ENCODE measurements at regions not wholly inside any gene's neighbourhood (a gene's known extent, or its start where the extent isn't known, plus 50 kb on each side); places are given as distances from the start of the nearest gene placed in this dataset.

DNA sequence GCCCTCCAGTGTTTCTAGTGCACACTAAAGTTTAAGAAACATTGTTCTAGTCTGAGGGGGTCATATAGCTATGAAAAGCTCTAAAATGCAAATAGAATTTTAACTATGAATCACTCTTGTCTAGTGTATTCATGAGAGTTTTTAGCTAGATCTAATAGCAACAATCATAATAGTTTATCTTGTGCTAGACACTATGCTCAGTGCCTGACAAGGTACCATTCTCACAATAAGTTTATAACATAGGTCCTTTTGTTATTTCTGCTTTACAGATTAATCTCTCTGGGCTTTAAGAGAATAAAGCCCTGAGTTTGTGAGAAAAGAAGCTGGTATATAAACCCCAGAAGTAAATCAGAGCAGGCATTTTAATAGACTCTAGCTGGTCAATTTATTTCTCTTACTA, 2120.7 kb downstream of the MAT2B start:
- Histone ChIP-seq H3K27me3 (ENCODE audit: control insufficient read depth in 5 of 5, insufficient read depth in 4 of 5, low read length in 5 of 5) (no peaks in the 10 kb centered on the region), H3K36me3 (ENCODE audit: control insufficient read depth in 5 of 5, insufficient read depth in 5 of 5, low read length in 5 of 5) (no peaks in the 10 kb centered on the region), H3K9me3 (ENCODE audit: control insufficient read depth in 5 of 5, low read length in 5 of 5) (no peaks in the 10 kb centered on the region), H3K4me3 (ENCODE audit: low read depth in 1 of 5, low read length in 5 of 5) (no peak overlapping the region), H3K4me1 (ENCODE audit: control insufficient read depth in 5 of 5, insufficient read depth in 5 of 5, low read length in 5 of 5) (peaks cover 0 to 4% (median 0%) of the 10 kb centered on the region in 5 donors), H3K9ac (ENCODE audit: low read length in 5 of 5) (no peak overlapping the region), H3K27ac (ENCODE audit: low read depth, low read length) (no peak overlapping the region)

DNA sequence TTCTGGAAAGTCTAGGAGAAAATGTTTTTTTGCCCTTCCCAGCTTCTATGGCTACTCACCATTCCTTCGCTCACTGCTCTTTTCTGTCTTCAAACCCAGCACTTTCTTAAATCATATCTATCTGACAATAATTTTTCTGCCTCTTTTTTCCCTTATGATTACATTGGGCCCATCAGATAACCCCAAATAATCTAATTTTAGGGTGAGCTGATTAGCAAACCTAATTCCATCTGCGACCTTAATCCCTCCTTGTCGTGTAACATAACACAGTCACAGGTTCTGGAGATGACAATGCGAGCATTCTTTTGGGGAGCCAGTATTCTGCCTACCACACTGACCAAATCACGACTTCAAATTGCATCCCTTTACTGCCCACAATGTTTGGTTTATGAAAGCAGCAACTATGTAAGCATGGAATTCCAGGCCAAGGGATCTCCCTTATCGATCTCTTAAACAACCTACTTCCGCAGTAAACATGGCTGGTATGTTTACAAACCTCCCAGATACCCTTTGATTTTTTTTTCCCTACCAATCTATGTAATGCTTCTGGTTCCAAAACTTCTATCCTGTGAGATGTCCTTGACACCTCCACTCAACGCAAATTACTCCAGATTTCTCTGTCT, 2122.2 kb downstream of the MAT2B start:
- Histone ChIP-seq H3K4me1 (ENCODE audit: control insufficient read depth in 5 of 5, insufficient read depth in 5 of 5, low read length in 5 of 5) (peaks cover 0 to 4% (median 0%) of the 10 kb centered on the region in 5 donors), H3K9me3 (ENCODE audit: control insufficient read depth in 5 of 5, low read length in 5 of 5) (no peaks in the 10 kb centered on the region), H3K27ac (ENCODE audit: low read depth, low read length) (no peak overlapping the region), H3K4me3 (ENCODE audit: low read depth in 1 of 5, low read length in 5 of 5) (no peak overlapping the region), H3K36me3 (ENCODE audit: control insufficient read depth in 5 of 5, insufficient read depth in 5 of 5, low read length in 5 of 5) (no peaks in the 10 kb centered on the region), H3K27me3 (ENCODE audit: control insufficient read depth in 5 of 5, insufficient read depth in 4 of 5, low read length in 5 of 5) (no peaks in the 10 kb centered on the region), H3K9ac (ENCODE audit: low read length in 5 of 5) (no peak overlapping the region)

DNA sequence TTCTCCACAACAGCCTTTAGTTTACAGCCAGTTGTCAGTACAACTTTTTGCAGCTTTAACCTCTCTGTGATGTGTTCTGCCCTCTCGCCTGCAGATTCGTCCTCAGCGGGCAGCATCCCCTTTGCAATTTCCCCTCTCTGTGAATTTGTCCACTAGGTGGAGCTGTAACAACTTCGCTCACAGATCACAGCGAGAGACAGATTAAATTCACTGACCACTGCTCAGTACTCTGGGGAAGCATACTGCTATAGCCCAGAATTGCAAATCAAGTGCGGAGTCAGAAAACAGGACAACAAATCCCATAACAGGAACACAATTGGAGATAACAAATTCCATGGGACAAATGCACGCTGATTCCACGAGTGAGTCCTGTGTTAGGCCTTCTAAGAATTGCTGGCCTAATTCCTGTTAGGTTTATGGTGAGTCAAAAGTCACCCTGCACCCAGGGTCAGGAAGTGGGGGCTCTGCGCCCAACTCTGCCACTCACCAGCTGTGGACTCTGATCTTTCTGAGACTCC, 2124.9 kb downstream of the MAT2B start:
- Histone ChIP-seq H3K4me1 (ENCODE audit: control insufficient read depth in 5 of 5, insufficient read depth in 5 of 5, low read length in 5 of 5) (peaks cover 0 to 4% (median 0%) of the 10 kb centered on the region in 5 donors), H3K27me3 (ENCODE audit: control insufficient read depth in 5 of 5, insufficient read depth in 4 of 5, low read length in 5 of 5) (no peaks in the 10 kb centered on the region), H3K27ac (ENCODE audit: low read depth, low read length) (no peak overlapping the region), H3K9me3 (ENCODE audit: control insufficient read depth in 5 of 5, low read length in 5 of 5) (no peaks in the 10 kb centered on the region), H3K9ac (ENCODE audit: low read length in 5 of 5) (no peak overlapping the region), H3K36me3 (ENCODE audit: control insufficient read depth in 5 of 5, insufficient read depth in 5 of 5, low read length in 5 of 5) (no peaks in the 10 kb centered on the region), H3K4me3 (ENCODE audit: low read depth in 1 of 5, low read length in 5 of 5) (no peak overlapping the region)

DNA sequence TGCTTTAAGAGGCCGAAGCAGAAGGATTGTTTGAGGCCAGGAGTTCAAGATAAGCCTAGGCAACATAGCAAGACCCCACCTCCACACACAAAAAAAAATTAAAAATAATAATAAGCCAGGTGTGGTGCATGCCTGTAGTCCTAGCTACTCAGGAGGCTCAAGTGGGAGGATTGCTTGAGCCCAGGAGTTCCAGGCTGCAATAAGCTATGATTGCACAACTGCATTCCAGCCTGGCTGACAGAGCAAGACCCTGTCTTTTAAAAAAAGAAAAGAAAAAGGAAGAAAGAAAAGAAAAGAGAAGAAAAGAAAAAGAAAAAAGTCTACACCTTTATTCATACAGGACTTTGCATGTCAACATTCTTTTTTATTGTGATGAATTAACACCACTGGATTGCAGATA, 2125.8 kb downstream of the MAT2B start:
- no peak overlapping the region for H3K27ac ChIP-seq (ENCODE audit: low read depth, low read length)
- H3K4me1 ChIP-seq (ENCODE audit: control insufficient read depth in 5 of 5, insufficient read depth in 5 of 5, low read length in 5 of 5), result peaks cover 0 to 4% (median 0%) of the 10 kb centered on the region in 5 donors
- no peaks in the 10 kb centered on the region for H3K27me3 ChIP-seq (ENCODE audit: control insufficient read depth in 5 of 5, insufficient read depth in 4 of 5, low read length in 5 of 5)
- no peaks in the 10 kb centered on the region for H3K36me3 ChIP-seq (ENCODE audit: control insufficient read depth in 5 of 5, insufficient read depth in 5 of 5, low read length in 5 of 5)
- H3K4me3 ChIP-seq (ENCODE audit: low read depth in 1 of 5, low read length in 5 of 5), result no peak overlapping the region
- no peak overlapping the region for H3K9ac ChIP-seq (ENCODE audit: low read length in 5 of 5)
- H3K9me3 ChIP-seq (ENCODE audit: control insufficient read depth in 5 of 5, low read length in 5 of 5), result no peaks in the 10 kb centered on the region

DNA sequence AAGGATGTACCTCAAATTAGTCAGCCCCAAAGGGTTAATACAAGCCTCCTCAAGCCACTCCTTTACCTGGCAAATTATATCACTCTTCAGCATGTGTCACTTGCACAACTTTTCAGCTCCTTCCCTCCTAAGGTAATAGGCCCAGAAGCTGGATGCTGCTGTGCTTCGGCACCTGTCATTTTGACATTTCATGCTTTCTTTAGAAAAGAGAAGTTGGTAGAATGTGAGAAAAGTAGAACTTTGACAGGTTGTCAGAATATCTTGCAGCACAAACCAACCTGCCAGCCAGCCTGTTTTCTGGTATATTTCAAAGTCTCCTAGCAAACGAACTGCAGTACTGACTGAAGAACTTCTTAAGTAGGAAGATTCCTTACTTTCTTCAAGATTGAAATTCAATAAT, 2136.9 kb downstream of the MAT2B start:
- Histone ChIP-seq H3K27me3 (ENCODE audit: control insufficient read depth in 5 of 5, insufficient read depth in 4 of 5, low read length in 5 of 5) (no peaks in the 10 kb centered on the region), H3K27ac (ENCODE audit: low read depth, low read length) (no peak overlapping the region), H3K4me1 (ENCODE audit: control insufficient read depth in 5 of 5, insufficient read depth in 5 of 5, low read length in 5 of 5) (no peaks in the 10 kb centered on the region), H3K4me3 (ENCODE audit: low read depth in 1 of 5, low read length in 5 of 5) (no peak overlapping the region), H3K9me3 (ENCODE audit: control insufficient read depth in 5 of 5, low read length in 5 of 5) (no peaks in the 10 kb centered on the region), H3K9ac (ENCODE audit: low read length in 5 of 5) (no peak overlapping the region), H3K36me3 (ENCODE audit: control insufficient read depth in 5 of 5, insufficient read depth in 5 of 5, low read length in 5 of 5) (no peaks in the 10 kb centered on the region)

DNA sequence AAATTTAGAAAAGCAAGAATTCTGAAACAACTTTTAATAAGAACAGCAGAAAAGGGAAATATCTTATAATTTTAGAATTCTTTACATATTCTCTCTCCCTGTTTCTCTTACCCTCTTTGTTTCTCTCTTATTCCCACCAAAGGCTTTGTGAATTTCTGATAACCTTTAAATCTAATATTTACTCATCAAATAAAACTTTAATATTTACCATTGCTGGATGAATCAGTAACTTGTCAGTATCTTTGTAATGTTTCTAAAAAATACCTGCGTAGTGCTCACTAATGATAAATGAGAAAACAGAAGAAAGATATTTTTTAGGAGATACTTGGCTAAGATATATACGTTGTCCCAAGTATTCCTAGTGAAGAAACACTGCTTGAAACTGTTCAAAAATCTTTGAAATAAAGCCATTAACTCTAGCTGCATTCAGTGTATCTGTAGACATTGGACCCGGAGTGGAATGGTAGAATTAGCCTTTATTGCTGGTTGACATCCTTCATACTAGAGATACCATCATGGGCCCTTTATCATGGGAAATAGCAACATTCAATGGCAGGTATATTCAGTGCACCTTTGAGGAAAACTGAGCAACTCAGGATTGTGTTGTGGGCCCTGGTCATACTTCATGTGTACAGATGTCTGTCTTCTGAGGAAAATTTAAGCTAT, 2160.4 kb downstream of the MAT2B start:
- Histone ChIP-seq H3K4me1 (ENCODE audit: control insufficient read depth in 5 of 5, insufficient read depth in 5 of 5, low read length in 5 of 5) (no peaks in the 10 kb centered on the region), H3K4me3 (ENCODE audit: low read depth in 1 of 5, low read length in 5 of 5) (no peak overlapping the region), H3K9ac (ENCODE audit: low read length in 5 of 5) (no peak overlapping the region), H3K36me3 (ENCODE audit: control insufficient read depth in 5 of 5, insufficient read depth in 5 of 5, low read length in 5 of 5) (no peaks in the 10 kb centered on the region), H3K27me3 (ENCODE audit: control insufficient read depth in 5 of 5, insufficient read depth in 4 of 5, low read length in 5 of 5) (no peaks in the 10 kb centered on the region), H3K27ac (ENCODE audit: low read depth, low read length) (no peak overlapping the region), H3K9me3 (ENCODE audit: control insufficient read depth in 5 of 5, low read length in 5 of 5) (no peaks in the 10 kb centered on the region)

DNA sequence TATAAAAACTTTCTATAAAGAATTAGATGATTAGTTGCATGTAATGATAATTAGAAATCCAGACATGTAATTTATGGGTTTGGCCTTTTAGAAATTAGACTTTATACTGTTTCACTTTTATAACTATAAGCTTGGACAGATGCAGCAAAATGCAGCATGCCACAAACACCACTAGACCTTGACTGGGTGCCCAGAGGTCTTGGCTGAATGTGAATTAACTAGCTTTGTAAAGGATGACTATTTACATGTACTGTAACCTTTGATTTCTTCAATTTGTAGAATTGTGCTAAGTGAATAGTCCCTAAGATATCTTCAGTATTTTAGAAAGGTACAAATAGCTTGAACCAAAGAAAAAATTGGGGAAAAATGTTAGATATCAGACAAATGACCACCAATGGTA, 2168.1 kb downstream of the MAT2B start:
- no peak overlapping the region for H3K9ac ChIP-seq (ENCODE audit: low read length in 5 of 5)
- H3K9me3 ChIP-seq (ENCODE audit: control insufficient read depth in 5 of 5, low read length in 5 of 5), result no peaks in the 10 kb centered on the region
- H3K27ac ChIP-seq (ENCODE audit: low read depth, low read length), result no peak overlapping the region
- no peaks in the 10 kb centered on the region for H3K4me1 ChIP-seq (ENCODE audit: control insufficient read depth in 5 of 5, insufficient read depth in 5 of 5, low read length in 5 of 5)
- no peak overlapping the region for H3K4me3 ChIP-seq (ENCODE audit: low read depth in 1 of 5, low read length in 5 of 5)
- H3K27me3 ChIP-seq (ENCODE audit: control insufficient read depth in 5 of 5, insufficient read depth in 4 of 5, low read length in 5 of 5), result no peaks in the 10 kb centered on the region
- no peaks in the 10 kb centered on the region for H3K36me3 ChIP-seq (ENCODE audit: control insufficient read depth in 5 of 5, insufficient read depth in 5 of 5, low read length in 5 of 5)

DNA sequence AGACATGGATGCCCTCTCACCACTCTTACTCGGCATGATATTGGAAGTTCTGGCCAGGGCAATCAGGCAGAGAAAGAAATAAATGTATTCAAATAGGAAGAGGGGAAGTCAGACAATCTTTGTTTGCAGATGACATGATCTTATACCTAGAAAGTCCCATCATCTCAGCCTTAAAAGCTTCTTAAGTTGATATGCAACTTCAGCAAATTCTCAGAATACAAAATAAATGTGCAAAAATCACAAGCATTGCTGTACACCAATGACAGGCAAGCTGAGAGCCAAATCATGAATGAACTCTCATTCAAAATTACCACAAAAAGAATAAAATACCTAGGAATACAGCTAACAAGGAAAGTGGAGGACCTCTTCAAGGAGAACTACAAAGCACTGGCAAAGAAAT, 2190.4 kb downstream of the MAT2B start:
- no peak overlapping the region for H3K4me3 ChIP-seq (ENCODE audit: low read depth in 1 of 5, low read length in 5 of 5)
- H3K36me3 ChIP-seq (ENCODE audit: control insufficient read depth in 5 of 5, insufficient read depth in 5 of 5, low read length in 5 of 5), result no peaks in the 10 kb centered on the region
- H3K27ac ChIP-seq (ENCODE audit: low read depth, low read length), result no peak overlapping the region
- no peaks in the 10 kb centered on the region for H3K27me3 ChIP-seq (ENCODE audit: control insufficient read depth in 5 of 5, insufficient read depth in 4 of 5, low read length in 5 of 5)
- no peaks in the 10 kb centered on the region for H3K4me1 ChIP-seq (ENCODE audit: control insufficient read depth in 5 of 5, insufficient read depth in 5 of 5, low read length in 5 of 5)
- H3K9ac ChIP-seq (ENCODE audit: low read length in 5 of 5), result no peak overlapping the region
- peaks cover 0 to 4% (median 0%) of the 10 kb centered on the region in 5 donors for H3K9me3 ChIP-seq (ENCODE audit: control insufficient read depth in 5 of 5, low read length in 5 of 5)

DNA sequence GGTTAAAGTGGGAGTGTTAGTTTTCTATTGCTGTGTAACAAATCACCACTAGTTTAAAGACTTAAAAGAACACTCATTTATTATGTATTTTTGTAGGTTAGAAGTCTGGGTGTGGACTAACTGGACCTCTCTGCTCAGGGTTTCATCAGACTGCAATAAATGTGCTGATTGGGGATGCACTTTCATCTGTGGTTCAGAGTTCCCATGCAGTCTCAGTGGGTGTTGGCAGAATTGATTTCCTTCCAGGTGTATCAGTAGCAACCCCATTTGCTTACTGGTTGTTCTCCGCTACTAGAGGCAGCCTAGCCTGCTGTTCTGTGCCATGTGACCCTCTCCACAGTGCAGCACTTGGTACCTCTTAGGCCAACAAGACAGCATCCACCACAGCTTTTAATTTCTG, 2200.5 kb downstream of the MAT2B start:
- Histone ChIP-seq H3K9me3 (ENCODE audit: control insufficient read depth in 5 of 5, low read length in 5 of 5) (no peaks in the 10 kb centered on the region), H3K9ac (ENCODE audit: low read length in 5 of 5) (no peak overlapping the region), H3K36me3 (ENCODE audit: control insufficient read depth in 5 of 5, insufficient read depth in 5 of 5, low read length in 5 of 5) (no peaks in the 10 kb centered on the region), H3K27me3 (ENCODE audit: control insufficient read depth in 5 of 5, insufficient read depth in 4 of 5, low read length in 5 of 5) (no peaks in the 10 kb centered on the region), H3K4me3 (ENCODE audit: low read depth in 1 of 5, low read length in 5 of 5) (no peak overlapping the region), H3K4me1 (ENCODE audit: control insufficient read depth in 5 of 5, insufficient read depth in 5 of 5, low read length in 5 of 5) (no peaks in the 10 kb centered on the region), H3K27ac (ENCODE audit: low read depth, low read length) (no peak overlapping the region)

DNA sequence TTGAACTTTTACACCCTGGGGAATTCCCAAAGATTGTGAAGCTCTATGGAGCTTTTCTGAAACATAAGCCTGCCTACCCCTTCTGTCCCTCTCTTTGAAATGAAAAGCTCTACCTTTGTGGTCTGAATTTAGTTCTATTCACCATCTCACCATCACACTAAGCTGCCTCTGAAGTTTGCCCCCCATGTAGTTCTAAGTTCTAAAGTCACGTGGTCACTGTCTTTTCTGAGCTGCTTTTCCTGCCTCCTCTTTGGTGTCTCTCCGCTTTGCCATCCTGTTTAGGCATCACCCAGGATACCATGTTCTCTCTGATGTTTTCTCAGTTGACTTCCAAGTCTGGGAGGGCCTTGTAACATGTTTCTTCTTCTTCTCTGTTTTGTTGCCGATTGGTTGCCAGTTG, 2206.6 kb downstream of the MAT2B start:
- Histone ChIP-seq H3K36me3 (ENCODE audit: control insufficient read depth in 5 of 5, insufficient read depth in 5 of 5, low read length in 5 of 5) (no peaks in the 10 kb centered on the region), H3K27me3 (ENCODE audit: control insufficient read depth in 5 of 5, insufficient read depth in 4 of 5, low read length in 5 of 5) (no peaks in the 10 kb centered on the region), H3K4me3 (ENCODE audit: low read depth in 1 of 5, low read length in 5 of 5) (no peak overlapping the region), H3K9ac (ENCODE audit: low read length in 5 of 5) (no peak overlapping the region), H3K4me1 (ENCODE audit: control insufficient read depth in 5 of 5, insufficient read depth in 5 of 5, low read length in 5 of 5) (no peaks in the 10 kb centered on the region), H3K27ac (ENCODE audit: low read depth, low read length) (no peak overlapping the region), H3K9me3 (ENCODE audit: control insufficient read depth in 5 of 5, low read length in 5 of 5) (no peaks in the 10 kb centered on the region)

Measured in subcutaneous abdominal adipose tissue (tissue), 5 donors.